Kidney tubule cell (primary cell): ENCODE measurements at regions not wholly inside any gene's neighbourhood (a gene's known extent, or its start where the extent isn't known, plus 50 kb on each side); places are given as distances from the start of the nearest gene placed in this dataset.

Experiments
- DNase-seq: peaks from one replicate; pipeline ENCODE4 v3.0.0-alpha.2; 2018; ENCODE audit warnings: low spot score

GRCh38 chr13:62093984-62094780 is 678.5 kb upstream of the PCDH20 start:
- DNase-seq = no peak

GRCh38 chr13:62092949-62093348 is 677.3 kb upstream of the PCDH20 start:
- DNase-seq = no peak

- no peak for DNase-seq
These were observed 676.9 kb upstream of the PCDH20 start for GRCh38 chr13:62092536-62092935.

GRCh38 chr13:62088165-62088564 is 672.5 kb upstream of the PCDH20 start:
- DNase-seq = no peak

GRCh38 chr13:62087124-62087523 is 671.5 kb upstream of the PCDH20 start:
- DNase-seq = no peak

- DNase-seq = no peak
These were observed 669.9 kb upstream of the PCDH20 start for GRCh38 chr13:62085337-62086229.

- DNase-seq = no peak
These were observed 669.1 kb upstream of the PCDH20 start for GRCh38 chr13:62084728-62085127.

- peak; percentile 40 for DNase-seq
These were observed 652.2 kb upstream of the PCDH20 start for GRCh38 chr13:62067821-62068220.

- no peak for DNase-seq
These were observed 649.4 kb upstream of the PCDH20 start for GRCh38 chr13:62065016-62065415.

- no peak for DNase-seq
These were observed 646.1 kb upstream of the PCDH20 start for GRCh38 chr13:62061751-62062150.

- DNase-seq = no peak
These were observed 644.9 kb upstream of the PCDH20 start for GRCh38 chr13:62060570-62060969.

- DNase-seq = no peak
These were observed 641.6 kb upstream of the PCDH20 start for GRCh38 chr13:62057286-62057685.

- no peak for DNase-seq
These were observed 634.3 kb upstream of the PCDH20 start for GRCh38 chr13:62049992-62050391.

GRCh38 chr13:62046512-62046911 is 630.9 kb upstream of the PCDH20 start:
- DNase-seq = no peak

GRCh38 chr13:62043600-62043999 is 628.0 kb upstream of the PCDH20 start:
- no peak for DNase-seq

- DNase-seq = no peak
These were observed 625.2 kb upstream of the PCDH20 start for GRCh38 chr13:62040806-62041205.

GRCh38 chr13:62040078-62040477 is 624.4 kb upstream of the PCDH20 start:
- no peak for DNase-seq

GRCh38 chr13:62038214-62038613 is 622.6 kb upstream of the PCDH20 start:
- no peak for DNase-seq

GRCh38 chr13:62035981-62036380 is 620.3 kb upstream of the PCDH20 start:
- DNase-seq = no peak

- no peak for DNase-seq
These were observed 618.3 kb upstream of the PCDH20 start for GRCh38 chr13:62033934-62034333.

- DNase-seq = no peak
These were observed 606.7 kb upstream of the PCDH20 start for GRCh38 chr13:62022369-62022768.

GRCh38 chr13:62019858-62020257 is 604.2 kb upstream of the PCDH20 start:
- no peak for DNase-seq

- peak; percentile 34 for DNase-seq
These were observed 598.6 kb upstream of the PCDH20 start for GRCh38 chr13:62014299-62014698.
